ENCODE measurements at regions not wholly inside any gene's neighbourhood (a gene's known extent, or its start where the extent isn't known, plus 50 kb on each side); places are given as distances from the start of the nearest gene placed in this dataset.
A peak's percentile ranks its signal among the peaks of the same experiment; 100 is the strongest.

- DNase-seq, result peak; percentile 93
These were observed 160.3 kb downstream of the OR13H1 start for GRCh38 chrX:131704136-131704695.

GRCh38 chrX:131709553-131709952 is 165.7 kb downstream of the OR13H1 start:
- DNase-seq, result no peak

GRCh38 chrX:131711478-131711867 is 167.6 kb downstream of the OR13H1 start:
- no peak for DNase-seq

GRCh38 chrX:131723646-131724045 is 179.8 kb downstream of the OR13H1 start:
- no peak for DNase-seq

- DNase-seq, result no peak
These were observed 180.4 kb downstream of the OR13H1 start for GRCh38 chrX:131724292-131724691.

- no peak for DNase-seq
These were observed 181.3 kb downstream of the OR13H1 start for GRCh38 chrX:131725001-131725654.

GRCh38 chrX:131727778-131728177 is 183.9 kb downstream of the OR13H1 start:
- no peak for DNase-seq

GRCh38 chrX:131728295-131729145 is 184.6 kb downstream of the OR13H1 start:
- peak; percentile 71 for DNase-seq

GRCh38 chrX:131729295-131729694 is 185.4 kb downstream of the OR13H1 start:
- DNase-seq, result peak; percentile 69

GRCh38 chrX:131734621-131735020 is 190.7 kb downstream of the OR13H1 start:
- DNase-seq, result peak; percentile 61

GRCh38 chrX:131735127-131735526 is 191.3 kb downstream of the OR13H1 start:
- DNase-seq, result no peak

GRCh38 chrX:131739823-131740222 is 195.9 kb downstream of the OR13H1 start:
- no peak for DNase-seq

GRCh38 chrX:131741103-131741581 is 197.3 kb downstream of the OR13H1 start:
- DNase-seq, result peak; percentile 83

- DNase-seq, result no peak
These were observed 202.1 kb downstream of the OR13H1 start for GRCh38 chrX:131745942-131746489.

- DNase-seq, result peak; percentile 80
These were observed 202.7 kb downstream of the OR13H1 start for GRCh38 chrX:131746491-131746968.

- peak; percentile 64 for DNase-seq
These were observed 203.3 kb downstream of the OR13H1 start for GRCh38 chrX:131747173-131747572.

GRCh38 chrX:131752493-131753198 is 208.8 kb downstream of the OR13H1 start:
- DNase-seq, result peak; percentile 71

GRCh38 chrX:131762802-131763234 is 218.9 kb downstream of the OR13H1 start:
- peak; percentile 29 for DNase-seq

GRCh38 chrX:131763674-131764073 is 219.8 kb downstream of the OR13H1 start:
- peak; percentile 71 for DNase-seq

GRCh38 chrX:131764216-131764615 is 220.3 kb downstream of the OR13H1 start:
- no peak for DNase-seq

- DNase-seq, result peak; percentile 57
These were observed 234.7 kb downstream of the OR13H1 start for GRCh38 chrX:131778269-131779218.
